GM12878 (cell line): ENCODE measurements at regions not wholly inside any gene's neighbourhood (a gene's known extent, or its start where the extent isn't known, plus 50 kb on each side); places are given as distances from the start of the nearest gene placed in this dataset.

ENCODE experiments used
- ATAC-seq: fragments of 200-7000 bp; cut with Tn5 transposase; 3 replicates; pipeline ENCODE4 v1.9.1; 2020; ENCODE audit warnings: mild to moderate bottlenecking, moderate library complexity
- BruUV-seq: library from RNA; stranded (reverse); fragments of 400-500 nt; replicated peaks from 2 replicates; lab custom pipeline; 2021; lab: Mats Ljungman, UMichigan
- CTCF ChIA-PET: fragments of 300-600 bp; sonication (Branson Sonifier 250); formaldehyde crosslinking; extraction: SDS; loops from one replicate; lab custom pipeline; 2021; ENCODE audit warnings: inconsistent platforms; lab: Yijun Ruan, JAX
- POLR2A ChIA-PET: fragments of 350-600 bp; formaldehyde crosslinking; extraction: SDS; loops from one replicate; lab custom pipeline; 2021; ENCODE audit warnings: inconsistent platforms; lab: Charles Lee
- RAD21 ChIA-PET: fragments of 300-600 bp; sonication (Branson Sonifier 250); formaldehyde crosslinking; loops from one replicate; lab custom pipeline; 2023; ENCODE audit warnings: antibody characterized with exemption; ENCODE audit not compliant: unreplicated experiment; lab: Charles Lee
- SMC1A ChIA-PET: fragments of 300-600 bp; sonication (Branson Sonifier 250); formaldehyde crosslinking; loops from one replicate; lab custom pipeline; 2023; ENCODE audit not compliant: unreplicated experiment, uncharacterized antibody; lab: Charles Lee
- DNase-seq: peaks from one replicate; pipeline ENCODE4 v3.0.0-alpha.2; 2011; ENCODE audit warnings: low read depth, low spot score
- FAIRE-seq: peaks from 3 replicates; lab custom pipeline; 2011; peaks lifted over from hg19 to GRCh38; lab: Jason Lieb, UNC
- H2AFZ ChIP-seq: 2 replicates; pipeline ENCODE4 v1.6.0; 2011; ENCODE audit warnings: low read depth, low read length, control low read depth; ENCODE audit not compliant: control insufficient read depth
- H3K27ac ChIP-seq: 2 replicates; pipeline ENCODE4 v1.5.1; 2011; ENCODE audit warnings: control low read depth; ENCODE audit not compliant: control insufficient read depth, insufficient read depth
- H3K27me3 ChIP-seq, 2 experiments: replicated peaks in 1 of 2; 2 replicates each; pipeline versions ENCODE4 v1.6.0 to v1.6.1; 2011; ENCODE audit warnings: low read length in 1 of 2; ENCODE audit not compliant: control insufficient read depth in 2 of 2, insufficient read depth in 2 of 2
- H3K36me3 ChIP-seq, 2 experiments: 2 replicates each; pipeline ENCODE4 v1.5.1; 2011; ENCODE audit warnings: low read length in 1 of 2; ENCODE audit not compliant: control insufficient read depth in 2 of 2, insufficient read depth in 2 of 2
- H3K4me1 ChIP-seq: 2 replicates; pipeline ENCODE4 v1.6.1; 2011; ENCODE audit warnings: mild to moderate bottlenecking, low read length, moderate library complexity, mixed read lengths; ENCODE audit not compliant: control insufficient read depth, insufficient read depth
- H3K4me2 ChIP-seq: 2 replicates; pipeline ENCODE4 v1.6.0; 2011; ENCODE audit warnings: control low read depth; ENCODE audit not compliant: control insufficient read depth, insufficient read depth
- H3K4me3 ChIP-seq: fragments of 200-600 bp; sonication (generic); 2 replicates; pipeline ENCODE4 v1.5.1; 2016
- H3K79me2 ChIP-seq: 2 replicates; pipeline ENCODE4 v1.6.0; 2011; ENCODE audit warnings: low read length; ENCODE audit not compliant: control insufficient read depth, insufficient read depth
- H3K9ac ChIP-seq: 2 replicates; pipeline ENCODE4 v1.8.0; 2011; ENCODE audit warnings: low read length, control low read depth, mixed read lengths; ENCODE audit not compliant: control insufficient read depth, insufficient read depth
- H3K9me3 ChIP-seq: replicated peaks from 3 replicates; pipeline ENCODE4 v1.5.1; 2011; ENCODE audit warnings: mild to moderate bottlenecking, low read length; ENCODE audit not compliant: control insufficient read depth, insufficient read depth
- H4K20me1 ChIP-seq: 2 replicates; pipeline ENCODE4 v1.6.0; 2011; ENCODE audit not compliant: control insufficient read depth, insufficient read depth
- ATF3 ChIP-seq: IDR thresholded peaks from 2 replicates; pipeline ENCODE4 v1.6.1; 2011; ENCODE audit warnings: low read depth, mild to moderate bottlenecking, low read length, moderate library complexity, borderline replicate concordance; ENCODE audit errors: extremely low read depth
- CREB1 ChIP-seq: IDR thresholded peaks from 2 replicates; pipeline ENCODE4 v1.6.1; 2012; ENCODE audit warnings: low read depth, mild to moderate bottlenecking, inconsistent platforms
- CREM ChIP-seq: IDR thresholded peaks from 2 replicates; pipeline ENCODE4 v1.6.1; 2014; ENCODE audit warnings: antibody characterized with exemption, low read depth
- IKZF1 ChIP-seq: fragments of 450-650 bp; conservative IDR thresholded peaks from 2 replicates; pipeline ENCODE4 v1.6.1; 2017; ENCODE audit warnings: antibody characterized with exemption, mild to moderate bottlenecking
- KAT2A ChIP-seq: conservative IDR thresholded peaks from 2 replicates; pipeline ENCODE4 v1.6.1; 2011; ENCODE audit warnings: low read depth, low read length; ENCODE audit not compliant: control insufficient read depth
- RCOR1 ChIP-seq: conservative IDR thresholded peaks from 2 replicates; pipeline ENCODE4 v1.6.1; 2012; ENCODE audit warnings: low read depth, low read length, improper control_type of control experiment
- SIX5 ChIP-seq: IDR thresholded peaks from 2 replicates; pipeline ENCODE4 v1.6.1; 2011; ENCODE audit warnings: mild to moderate bottlenecking, low read depth, low read length, moderate library complexity; ENCODE audit not compliant: severe bottlenecking
- TCF12 ChIP-seq: IDR thresholded peaks from 2 replicates; pipeline ENCODE4 v1.6.1; 2011; ENCODE audit warnings: low read depth, mild to moderate bottlenecking, low read length
- WRNIP1 ChIP-seq: IDR thresholded peaks from 2 replicates; pipeline ENCODE4 v1.6.1; 2011; ENCODE audit warnings: low read depth, low read length, improper control_type of control experiment, borderline replicate concordance
- WGBS: methylation state at CpG from one replicate; pipeline ENCODE4 v1.1.6; 2016; ENCODE audit warnings: low lambda C conversion rate; ENCODE audit not compliant: insufficient replicate concordance, insufficient coverage; ENCODE audit errors: missing lambda C conversion rate; 5-methylcytosine and 5-hydroxymethylcytosine counted together
- in situ Hi-C: fragments of 300-500 bp; cut with MboI; formaldehyde crosslinking; loops from 9 replicates; pipeline ENCODE4 v1.14.3; 2018; ENCODE audit warnings: mixed read lengths
- intact Hi-C: fragments of 100-400 bp; cut with micrococcal nuclease; formaldehyde crosslinking; loops from one replicate; pipeline ENCODE4 v1.14.2; 2022; ENCODE audit not compliant: unreplicated experiment

GRCh38 chr3:194067949-194068362 is 68.0 kb upstream of the HES1 start (continued):
- no peak for TF ChIP-seq SIX5
- TF ChIP-seq TCF12, result no peak
- no peak for TF ChIP-seq KAT2A
- no peak for TF ChIP-seq RCOR1
- TF ChIP-seq CREM, result no peak
- TF ChIP-seq CREB1, result no peak

GRCh38 chr3:194069421-194070219 is 66.3 kb upstream of the HES1 start:
- Histone ChIP-seq H2AFZ (no peak overlapping the region), H3K4me1 (peaks cover 8% of the 10 kb centered on the region), H4K20me1 (no peaks in the 10 kb centered on the region), H3K27me3 (peaks cover 0 to 2% of the 10 kb centered on the region in 2 experiments; a peak in 2 of 4 replicates), H3K4me3 (no peak overlapping the region), H3K9me3 (no peaks in the 10 kb centered on the region; the same call in 1 of the 3 replicates), H3K79me2 (no peaks in the 10 kb centered on the region), H3K9ac (no peak overlapping the region), H3K4me2 (peak overlapping the region; percentile 87; the same call in 1 of the 2 replicates), H3K27ac (no peak overlapping the region), H3K36me3 (no peaks in the 10 kb centered on the region)
- in situ Hi-C loops (no loop called here), intact Hi-C loops (loop anchor here (1.0 kb wide), 2 partner anchors 24 to 66 kb away; no protein-coding TSS in a partner anchor)
- SMC1A ChIA-PET, result interaction anchor here (1.9 kb wide), 1 partner anchor 10 kb away, joined by 6 read pairs; no protein-coding TSS in a partner anchor
- WGBS, result 97% methylated on average over 12 of the region's 12 CpGs
- RAD21 ChIA-PET, result no interaction called here
- no TSS peak for BruUV-seq
- CTCF ChIA-PET, result interaction anchor here (0.6 to 1.2 kb wide), 2 partner anchors 246 to 489 kb away, joined by 3 read pairs; no protein-coding TSS in a partner anchor
- no peak for FAIRE-seq
- DNase-seq, result no peak
- POLR2A ChIA-PET, result no interaction called here
- no peak for TF ChIP-seq ATF3
- no peak for TF ChIP-seq IKZF1
- no peak for TF ChIP-seq WRNIP1
- ATAC-seq, result no peak
